ENCODE measurements at regions not wholly inside any gene's neighbourhood (a gene's known extent, or its start where the extent isn't known, plus 50 kb on each side); places are given as distances from the start of the nearest gene placed in this dataset.
"Not testable (repeated sequence)": the region's sequence is repeated elsewhere in the genome, so short reads cannot be mapped to it uniquely, and the experiment has no call there.

- DNase-seq: not testable (repeated sequence)
Measured at GRCh38 chr5:86292811-86293210, 324.9 kb upstream of the COX7C start.

GRCh38 chr5:86302643-86303042, 315.1 kb upstream of the COX7C start:
- DNase-seq: not testable (repeated sequence)

- DNase-seq: not testable (repeated sequence)
Measured at GRCh38 chr5:86305050-86305449, 312.7 kb upstream of the COX7C start.

GRCh38 chr5:86314951-86315350, 302.8 kb upstream of the COX7C start:
- DNase-seq: no peak

GRCh38 chr5:86320266-86320665, 297.5 kb upstream of the COX7C start:
- no peak for DNase-seq

- DNase-seq: no peak
Measured at GRCh38 chr5:86329318-86329717, 288.4 kb upstream of the COX7C start.

- DNase-seq: no peak
Measured at GRCh38 chr5:86330736-86331135, 287.0 kb upstream of the COX7C start.

- no peak for DNase-seq
Measured at GRCh38 chr5:86332851-86333250, 284.9 kb upstream of the COX7C start.

- no peak for DNase-seq
Measured at GRCh38 chr5:86337667-86338460, 279.9 kb upstream of the COX7C start.

GRCh38 chr5:86354664-86355063, 263.1 kb upstream of the COX7C start:
- DNase-seq: no peak

- DNase-seq: no peak
Measured at GRCh38 chr5:86360801-86361200, 256.9 kb upstream of the COX7C start.

GRCh38 chr5:86371061-86371460, 246.7 kb upstream of the COX7C start:
- no peak for DNase-seq

- DNase-seq: no peak
Measured at GRCh38 chr5:86374611-86375010, 243.1 kb upstream of the COX7C start.

GRCh38 chr5:86376214-86376613, 241.5 kb upstream of the COX7C start:
- DNase-seq: no peak

GRCh38 chr5:86403190-86403589, 214.6 kb upstream of the COX7C start:
- DNase-seq: no peak

GRCh38 chr5:86404256-86404655, 213.5 kb upstream of the COX7C start:
- DNase-seq: no peak

GRCh38 chr5:86407711-86408110, 210.0 kb upstream of the COX7C start:
- DNase-seq: no peak

- DNase-seq: no peak
Measured at GRCh38 chr5:86411596-86411995, 206.1 kb upstream of the COX7C start.

GRCh38 chr5:86427158-86427557, 190.6 kb upstream of the COX7C start:
- DNase-seq: no peak

- no peak for DNase-seq
Measured at GRCh38 chr5:86439593-86440110, 178.1 kb upstream of the COX7C start.

- no peak for DNase-seq
Measured at GRCh38 chr5:86442036-86442745, 175.6 kb upstream of the COX7C start.

- DNase-seq: no peak
Measured at GRCh38 chr5:86447362-86447761, 170.4 kb upstream of the COX7C start.

GRCh38 chr5:86452251-86452650, 165.5 kb upstream of the COX7C start:
- DNase-seq: no peak

- DNase-seq: no peak
Measured at GRCh38 chr5:86460519-86460918, 157.2 kb upstream of the COX7C start.
